ENCODE measurements at regions not wholly inside any gene's neighbourhood (a gene's known extent, or its start where the extent isn't known, plus 50 kb on each side); places are given as distances from the start of the nearest gene placed in this dataset.
A peak's percentile ranks its signal among the peaks of the same experiment; 100 is the strongest.
"Not testable (repeated sequence)": the region's sequence is repeated elsewhere in the genome, so short reads cannot be mapped to it uniquely, and the experiment has no call there.

DNA sequence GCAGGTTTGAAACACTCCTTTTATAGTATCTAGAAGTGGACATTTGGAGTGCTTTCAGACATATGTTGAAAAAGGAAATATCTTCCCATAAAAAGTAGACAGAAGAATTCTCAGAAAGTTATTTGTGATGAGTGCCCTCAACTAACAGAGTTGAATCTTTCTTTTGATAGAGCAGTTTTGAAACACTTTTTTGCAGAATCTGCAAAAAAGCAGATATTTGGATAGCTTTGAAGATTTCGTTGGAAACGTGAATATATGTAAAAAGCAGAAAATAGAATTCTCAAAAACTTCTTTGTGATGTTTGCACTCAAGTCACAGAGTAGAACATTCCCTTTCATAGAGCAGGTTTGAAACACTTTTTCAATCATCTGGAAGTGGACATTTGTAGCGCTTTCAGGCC lies 676.4 kb upstream of the ZNF337 start:
- DNase-seq, result not testable (repeated sequence)

DNA sequence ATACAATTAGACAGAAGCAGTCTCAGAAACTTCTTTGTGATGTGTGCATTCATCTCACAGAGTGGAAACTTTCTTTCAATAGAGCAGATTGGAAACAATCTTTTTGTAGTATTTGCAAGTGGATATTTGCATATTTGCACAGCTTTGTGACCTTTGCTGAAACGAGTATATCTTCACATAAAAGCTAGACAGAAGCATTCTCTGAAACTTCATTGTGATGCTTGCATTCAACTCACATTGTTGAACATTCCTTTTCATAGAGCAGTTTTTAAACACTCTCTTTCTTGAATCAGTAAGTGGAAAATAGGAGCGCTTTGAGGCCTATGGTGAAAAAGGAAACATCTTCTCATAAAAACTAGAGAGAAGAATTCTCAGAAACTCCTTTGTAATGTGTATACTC lies 657.9 kb upstream of the ZNF337 start:
- DNase-seq, result no peak

DNA sequence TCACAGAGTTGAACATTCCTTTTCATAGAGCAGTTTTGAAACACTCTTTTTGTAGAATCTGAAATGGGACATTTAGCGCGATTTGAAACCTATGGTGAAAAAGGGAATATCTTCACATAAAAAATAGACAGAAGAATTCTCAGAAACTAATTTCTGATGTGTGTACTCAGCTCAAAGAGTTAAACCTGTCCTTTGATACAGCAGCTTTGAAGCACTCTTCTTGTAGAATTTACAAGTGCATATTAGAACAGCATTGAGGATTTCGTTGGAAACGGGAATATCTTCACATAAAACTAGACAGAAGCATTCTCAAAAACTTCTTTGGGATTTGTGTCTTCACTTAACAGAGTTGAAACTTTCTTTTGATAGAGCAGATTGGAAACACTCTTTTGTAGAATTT lies 650.7 kb upstream of the ZNF337 start:
- DNase-seq, result no peak

DNA sequence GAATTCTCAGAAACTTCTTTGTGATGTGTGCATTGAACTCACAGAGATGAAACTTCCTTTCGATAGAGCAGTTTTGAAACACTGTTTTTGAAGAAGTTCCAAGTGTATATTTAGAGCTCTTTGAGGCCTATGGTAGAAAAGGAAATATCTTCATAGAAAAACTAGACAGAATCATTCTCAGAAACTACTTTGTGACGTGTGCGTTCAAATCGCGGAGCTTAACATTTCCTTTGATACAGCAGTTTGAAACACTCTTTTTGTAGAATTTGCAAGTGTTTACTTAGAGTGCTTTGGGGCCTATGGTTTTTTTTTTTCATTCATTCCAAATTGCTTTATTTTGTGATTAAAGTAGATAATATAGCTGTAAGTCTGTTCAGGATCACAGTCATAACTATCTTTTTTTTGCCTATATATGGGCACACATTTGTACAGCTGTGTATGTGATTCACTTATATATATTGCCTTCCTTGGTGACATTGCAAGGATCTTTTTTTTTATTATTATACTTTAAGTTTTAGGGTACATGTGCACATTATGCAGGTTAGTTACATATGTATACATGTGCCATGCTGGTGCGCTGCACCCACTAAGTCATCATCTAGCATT lies 643.9 kb upstream of the ZNF337 start:
- peak; percentile 32 for DNase-seq

DNA sequence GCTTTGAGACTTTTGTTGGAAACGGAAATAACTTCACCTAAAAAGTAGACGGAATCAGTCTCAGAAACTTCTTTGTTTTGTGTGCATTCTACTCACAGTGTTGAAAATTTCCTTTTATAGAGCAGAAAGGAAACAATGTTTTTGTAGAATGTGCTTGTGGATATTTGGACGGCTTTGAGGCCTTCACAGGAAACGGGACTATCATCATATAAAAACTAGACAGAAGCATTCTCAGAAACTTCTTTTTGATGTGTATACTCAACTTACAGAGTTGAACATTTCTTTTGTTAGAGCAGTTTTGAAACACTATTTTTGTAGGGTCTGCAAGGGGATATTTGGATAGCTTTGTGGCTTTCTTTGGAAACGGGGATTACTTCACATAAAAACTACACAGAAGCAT lies 627.5 kb upstream of the ZNF337 start:
- DNase-seq, result peak; percentile 13

DNA sequence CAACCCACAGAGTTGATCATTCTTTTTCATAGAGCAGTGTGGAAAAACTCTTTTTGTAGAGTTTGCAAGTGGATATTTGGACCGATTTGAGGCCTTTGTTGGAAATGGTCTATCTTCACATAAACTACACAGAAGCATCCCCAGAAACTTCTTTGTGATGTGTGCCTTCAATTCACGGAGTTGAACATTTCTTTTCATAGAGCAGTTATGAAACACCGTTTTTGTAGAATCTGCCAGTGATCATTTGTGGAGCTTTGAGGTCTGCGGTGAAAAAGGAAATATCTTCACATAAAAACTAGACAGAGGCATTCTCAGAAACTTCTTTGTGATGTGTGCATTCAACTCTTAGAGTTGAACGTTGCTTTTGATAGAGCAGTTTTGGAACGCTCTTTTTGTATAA lies 618.4 kb upstream of the ZNF337 start:
- no peak for DNase-seq

DNA sequence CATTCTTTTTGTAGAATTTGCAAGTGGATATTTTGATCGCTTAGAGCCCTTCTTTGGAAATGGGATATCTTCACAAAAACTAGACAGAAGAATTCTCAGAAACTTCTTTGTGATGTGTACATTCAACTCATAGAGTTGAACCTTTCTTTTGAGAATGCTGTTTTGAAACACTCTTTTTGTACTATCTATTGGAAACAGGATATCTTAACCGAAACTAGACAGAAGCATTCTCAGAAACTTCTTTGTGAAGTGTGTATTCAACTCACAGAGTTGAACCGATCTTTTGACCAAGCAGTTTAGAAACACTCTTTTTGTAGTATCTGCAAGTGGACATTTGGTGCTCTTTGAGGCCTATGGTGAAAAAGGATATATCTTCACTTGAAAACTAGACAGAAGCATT lies 613.1 kb upstream of the ZNF337 start:
- not testable (repeated sequence) for DNase-seq

DNA sequence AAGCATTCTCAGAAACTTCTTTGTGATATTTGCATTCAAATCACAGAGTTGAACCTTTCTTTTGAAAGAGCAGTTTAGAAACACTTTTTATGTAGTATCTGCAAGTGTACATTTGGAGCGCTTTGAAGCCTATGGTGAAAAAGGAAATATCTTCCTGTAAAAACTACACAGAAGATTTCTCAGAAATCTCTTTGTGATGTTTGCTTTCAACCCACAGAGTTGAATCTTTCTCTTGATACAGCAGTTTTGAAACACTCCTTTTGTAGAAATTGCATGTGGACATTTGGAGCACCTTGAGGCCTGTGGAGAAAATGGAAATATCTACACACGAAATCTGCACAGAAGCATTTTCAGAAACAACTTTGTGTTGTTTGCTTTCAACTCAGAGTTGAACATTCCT lies 612.3 kb upstream of the ZNF337 start:
- no peak for DNase-seq

DNA sequence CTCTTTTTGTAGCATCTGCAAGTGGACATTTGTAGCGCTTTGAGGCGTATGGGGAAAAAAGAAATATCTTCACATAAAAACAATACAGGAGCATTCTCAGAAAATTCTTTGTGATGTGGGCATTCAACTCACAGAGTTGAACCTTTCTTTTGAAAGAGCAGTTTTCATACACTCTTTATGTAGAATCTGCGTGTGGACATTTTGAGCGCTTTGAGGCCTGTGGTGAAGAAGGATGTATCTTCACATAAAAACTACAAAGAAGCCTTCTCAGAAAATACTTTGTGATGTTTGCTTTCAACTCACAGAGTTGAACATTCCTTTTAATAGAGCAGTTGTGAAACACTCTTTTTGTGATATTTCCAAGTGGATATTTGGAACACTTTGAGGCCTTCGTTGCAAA lies 598.4 kb upstream of the ZNF337 start:
- DNase-seq, result no peak

DNA sequence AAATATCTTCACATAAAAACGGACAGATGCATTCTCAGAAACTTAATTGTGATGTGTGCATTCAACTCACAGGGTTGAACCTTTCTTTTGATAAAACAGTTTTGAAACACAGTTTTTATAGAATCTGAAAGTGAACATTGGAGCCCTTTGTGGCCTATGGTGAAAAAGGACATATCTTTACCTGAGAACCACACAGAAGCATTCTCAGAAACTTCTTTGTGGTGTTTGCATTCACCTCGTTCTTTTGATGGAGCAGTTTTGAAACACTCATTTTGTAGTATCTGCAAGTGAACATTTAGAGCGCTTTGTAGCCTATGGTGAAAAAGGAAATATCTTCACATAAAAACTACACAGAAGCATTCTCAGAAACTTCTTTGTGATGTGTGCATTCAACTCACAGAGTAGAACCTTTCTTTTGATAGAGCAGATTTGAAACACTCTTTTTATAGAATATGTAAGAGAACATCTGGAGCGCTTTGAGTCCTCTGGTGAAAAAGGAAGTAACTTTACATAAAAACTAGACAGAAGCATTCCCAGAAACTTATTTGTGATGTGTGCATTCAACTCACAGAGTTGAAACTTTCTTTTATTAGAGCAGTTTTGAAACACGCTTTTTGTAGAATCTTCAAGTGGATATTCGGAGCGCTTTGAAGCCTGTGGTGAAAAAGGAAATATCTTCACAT lies 591.9 kb upstream of the ZNF337 start:
- DNase-seq, result not testable (repeated sequence)

DNA sequence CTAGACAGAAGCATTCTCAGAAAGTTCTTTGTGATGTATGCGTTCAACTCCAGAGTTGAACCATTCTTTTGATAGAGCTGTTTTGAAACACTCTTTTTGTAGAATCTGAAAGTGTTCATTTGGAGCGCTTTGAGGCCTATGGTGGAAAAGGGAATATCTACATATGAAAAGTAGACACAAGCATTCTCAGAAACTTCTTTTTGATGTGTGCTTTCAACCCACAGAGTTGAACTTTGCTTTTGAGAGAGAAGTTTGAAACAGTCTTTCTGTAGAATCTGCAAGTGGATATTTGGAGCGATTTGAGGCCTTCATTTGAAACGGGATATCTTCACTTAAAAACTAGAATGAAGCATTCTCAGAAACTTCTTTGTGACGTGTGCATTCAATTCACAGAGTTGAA lies 582.6 kb upstream of the ZNF337 start:
- no peak for DNase-seq

DNA sequence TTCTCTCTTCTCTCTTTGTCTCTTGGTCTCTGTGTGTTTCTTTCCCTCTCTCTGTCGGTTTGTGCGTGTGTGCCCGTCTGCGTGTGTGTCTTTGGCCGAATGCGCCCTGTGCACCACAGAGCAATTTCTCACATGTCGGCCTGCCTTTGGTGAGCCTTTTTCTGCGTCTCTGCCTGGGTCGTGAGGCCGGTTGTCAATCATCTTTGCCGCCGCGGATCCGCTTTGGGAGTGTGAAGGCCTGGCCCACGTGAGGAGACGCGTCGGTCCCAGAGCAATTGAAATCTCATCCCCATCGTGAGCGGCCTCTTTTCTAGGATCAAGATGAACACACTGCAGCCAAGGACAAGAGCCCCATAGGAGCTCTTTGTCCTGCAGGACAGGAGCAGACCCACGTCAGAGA lies 580.7 kb upstream of the ZNF337 start:
- no peak for DNase-seq

DNA sequence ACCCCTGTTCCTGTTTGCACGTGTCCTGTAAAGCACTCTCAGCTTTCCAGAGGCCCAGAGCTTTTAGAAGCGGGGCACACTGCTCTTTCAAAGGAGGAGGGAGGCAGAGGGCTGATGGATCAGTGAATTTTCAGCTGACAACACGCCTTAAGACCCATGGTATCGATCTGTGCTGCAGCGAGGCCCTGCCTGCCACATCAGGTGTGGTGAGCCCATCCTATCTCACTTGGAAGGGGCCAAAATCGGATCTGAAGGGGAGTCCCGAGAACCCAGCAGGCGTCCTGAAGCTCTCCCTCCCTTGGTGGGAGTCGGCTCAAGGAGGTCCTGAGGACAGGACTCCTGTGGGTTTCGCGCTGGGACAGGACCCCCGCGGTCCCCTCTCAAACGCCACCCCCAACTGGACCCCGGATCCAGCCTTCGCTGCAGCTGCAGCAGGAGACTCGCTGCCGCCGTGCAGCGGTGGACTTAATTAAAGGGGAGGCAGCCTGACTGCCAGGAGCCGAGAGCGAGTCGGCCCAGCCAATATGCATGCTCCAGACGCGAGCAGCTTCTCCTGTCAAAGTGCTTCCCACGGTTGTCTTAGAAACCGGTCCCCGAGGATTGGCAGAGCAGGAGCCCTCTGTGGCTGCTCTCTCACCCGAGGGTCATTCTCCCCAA lies 580.0 kb upstream of the ZNF337 start:
- DNase-seq, result no peak

DNA sequence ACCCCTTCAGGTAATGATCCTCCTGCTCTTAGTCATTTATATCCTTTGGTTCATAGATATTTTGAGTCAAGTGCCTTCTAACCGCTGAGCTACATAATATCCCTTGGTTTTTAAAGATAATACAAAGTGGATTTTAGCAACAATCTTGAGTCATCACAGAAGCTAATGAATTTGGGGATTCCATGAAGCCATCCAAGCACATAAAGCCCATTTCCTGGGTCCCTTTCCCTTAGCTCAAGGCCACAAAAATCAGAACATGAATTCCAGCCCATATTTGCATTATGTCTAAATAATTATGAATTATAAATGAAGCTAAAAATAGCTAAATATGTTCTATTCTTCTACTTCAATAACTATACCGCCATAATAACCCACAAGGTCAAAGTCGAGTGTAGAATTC lies 572.1 kb upstream of the ZNF337 start:
- DNase-seq, result not testable (repeated sequence)

DNA sequence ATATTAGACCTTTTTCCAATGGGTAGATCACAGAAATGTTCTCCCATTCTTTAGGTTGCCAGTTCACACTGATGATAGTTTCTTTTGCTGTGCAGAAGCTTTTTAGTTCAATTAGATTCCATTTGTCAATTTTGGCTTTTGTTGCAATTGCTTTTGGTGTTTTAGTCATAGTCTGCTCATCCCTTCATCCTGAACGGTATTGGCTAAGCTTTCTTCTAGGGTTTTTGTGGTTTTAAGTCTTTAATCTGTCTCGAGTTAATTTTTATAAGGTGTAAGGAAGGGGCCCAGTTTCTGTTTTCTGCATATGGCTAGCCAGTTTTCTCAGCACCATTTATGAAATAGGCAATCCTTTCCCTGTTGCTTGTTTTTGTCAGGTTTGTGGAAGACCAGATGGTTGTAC lies 564.3 kb upstream of the ZNF337 start:
- not testable (repeated sequence) for DNase-seq

DNA sequence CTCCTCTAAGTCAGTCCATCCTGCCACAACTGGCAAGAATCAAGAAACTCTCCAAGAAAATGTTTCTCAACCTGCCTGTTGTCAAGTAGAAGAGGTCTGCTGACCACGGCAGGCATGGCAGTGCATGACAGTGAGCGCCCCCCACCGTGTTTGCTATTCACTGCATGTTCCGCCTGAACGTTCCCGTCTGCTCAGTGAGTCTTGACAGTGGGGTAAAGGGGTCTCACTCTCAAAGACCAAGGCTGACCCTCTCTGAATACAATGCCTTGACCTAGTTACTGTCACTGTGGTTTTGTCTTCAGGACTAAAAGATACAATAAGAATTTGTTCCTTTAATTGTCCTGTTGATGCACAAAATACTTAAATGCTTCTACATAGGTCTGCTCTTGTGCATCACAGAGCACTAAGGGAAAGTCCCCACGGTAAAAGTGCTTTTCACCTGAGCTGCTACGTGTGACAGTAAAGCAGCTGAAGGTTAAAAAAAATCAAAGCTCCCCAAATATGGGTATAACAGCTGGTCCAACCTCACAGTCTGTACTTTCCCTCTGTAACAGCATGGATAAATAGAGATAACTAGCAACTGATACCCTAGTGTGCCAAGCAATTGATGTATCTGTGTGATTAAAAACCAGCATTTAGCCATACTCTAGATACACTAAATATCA lies 555.8 kb upstream of the ZNF337 start:
- not testable (repeated sequence) for DNase-seq

DNA sequence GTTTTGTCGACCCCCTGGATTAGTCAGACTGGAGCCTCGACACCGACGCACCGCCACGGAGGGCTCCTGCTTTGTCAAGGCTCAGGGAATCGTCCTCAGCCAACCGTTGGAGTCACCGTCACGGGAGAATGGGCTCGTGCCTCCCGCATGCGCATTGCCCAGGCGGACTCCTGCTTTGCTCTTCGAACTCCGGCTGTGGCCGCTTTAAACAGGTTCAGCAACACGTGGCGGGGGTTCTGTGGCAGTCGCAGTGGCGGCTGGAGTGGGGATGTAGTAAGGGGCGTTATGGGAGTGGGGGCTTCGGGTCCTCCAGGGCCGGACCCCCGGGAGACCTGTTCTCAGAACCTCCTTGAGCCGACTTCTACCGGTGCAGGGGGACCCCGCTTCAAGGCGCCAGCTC lies 554.7 kb upstream of the ZNF337 start:
- DNase-seq, result not testable (repeated sequence)

DNA sequence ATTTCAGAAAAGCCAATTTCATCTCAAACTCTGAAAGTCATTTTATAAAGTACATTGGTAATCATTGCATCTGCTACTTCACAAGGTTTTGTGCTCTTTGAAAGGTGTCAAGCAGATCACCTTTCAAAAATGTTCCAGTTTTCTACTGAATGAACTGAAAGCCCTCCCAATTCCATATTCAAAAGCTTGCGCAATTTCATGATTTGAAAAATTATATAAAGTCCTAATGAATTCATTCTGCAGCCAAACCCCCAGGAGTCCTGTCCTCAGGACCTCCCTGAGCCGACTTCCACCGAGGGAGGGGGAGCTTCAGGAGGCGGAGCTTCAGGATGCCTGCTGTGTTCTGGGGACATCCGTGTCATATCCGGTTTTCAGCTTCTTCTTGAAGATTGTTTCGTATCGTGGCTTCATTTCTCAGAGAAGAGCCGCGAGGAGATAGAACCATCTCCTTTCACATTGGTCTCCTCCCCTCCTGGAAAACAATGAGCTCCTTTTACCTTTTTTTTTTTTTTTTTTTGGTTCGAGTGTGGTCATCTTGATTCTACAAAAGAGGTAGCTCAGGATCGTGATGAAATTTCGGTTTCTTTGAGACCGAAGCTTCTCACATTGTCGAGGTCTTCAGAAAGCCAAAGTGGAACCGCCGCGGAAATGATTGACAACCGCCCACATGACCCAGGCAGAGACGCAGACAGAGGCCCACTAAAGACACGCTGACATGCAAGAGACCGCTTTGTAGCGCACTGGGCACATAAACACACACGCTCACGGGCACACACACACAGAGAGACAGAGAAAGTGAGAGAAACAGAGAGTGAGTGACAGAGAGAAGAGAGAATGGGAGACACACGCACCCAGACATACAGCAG lies 553.8 kb upstream of the ZNF337 start:
- DNase-seq, result not testable (repeated sequence)

DNA sequence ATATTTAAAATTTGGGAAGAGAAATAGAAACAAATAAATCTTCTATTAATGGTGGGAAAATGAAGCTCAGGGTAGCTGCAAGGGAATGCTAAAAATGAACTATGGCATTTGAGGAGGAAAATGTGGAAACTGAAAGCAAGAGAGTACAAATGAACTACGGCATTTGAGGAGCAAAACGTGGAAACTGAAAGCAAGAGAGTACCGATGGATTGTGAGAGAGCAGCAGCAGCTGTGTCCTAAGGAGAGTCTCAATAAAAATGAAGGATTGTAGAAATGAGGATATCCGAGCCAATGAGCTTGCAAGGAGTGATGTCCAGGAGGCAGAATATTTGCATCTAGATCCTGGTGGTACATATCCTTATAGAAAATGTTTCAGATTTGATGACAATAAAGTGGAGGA lies 547.1 kb upstream of the ZNF337 start:
- no peak for DNase-seq

DNA sequence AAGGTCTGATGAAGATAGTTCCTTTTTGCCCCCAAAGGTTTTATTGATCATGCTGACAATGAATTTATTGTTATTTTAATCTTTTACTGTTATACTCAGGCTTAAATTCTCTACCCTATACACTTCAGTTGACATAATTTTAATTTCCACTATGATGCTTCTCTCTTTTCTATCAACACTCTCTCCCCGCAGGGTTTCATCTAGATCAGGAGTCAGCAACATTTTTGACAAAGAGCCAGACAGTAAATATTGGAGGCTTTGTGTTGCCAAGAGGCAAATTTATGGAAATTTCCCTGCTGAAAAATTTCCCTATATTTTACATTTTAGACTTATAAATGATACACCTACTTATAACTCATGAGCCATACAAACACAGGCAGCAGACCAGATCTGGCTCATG lies 524.0 kb upstream of the ZNF337 start:
- DNase-seq, result not testable (repeated sequence)

DNA sequence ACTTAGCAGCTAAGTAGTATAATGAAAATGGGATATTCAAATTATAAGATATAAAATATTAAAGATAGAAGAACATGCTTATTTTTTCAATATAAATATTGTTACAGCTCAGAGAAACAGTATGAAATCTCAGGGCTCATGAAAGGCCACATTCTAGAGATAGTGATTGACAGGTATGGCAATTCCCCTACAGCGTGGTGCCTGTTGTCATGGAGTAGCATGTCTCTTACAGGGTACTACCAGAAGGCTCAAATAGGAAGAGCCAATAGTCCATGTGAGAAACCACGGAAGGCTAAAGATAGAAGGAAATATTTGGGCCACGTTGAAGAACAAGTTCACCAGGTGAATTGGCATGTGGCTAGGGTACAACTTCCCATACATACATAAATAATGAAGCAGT lies 522.9 kb upstream of the ZNF337 start:
- DNase-seq, result not testable (repeated sequence)

DNA sequence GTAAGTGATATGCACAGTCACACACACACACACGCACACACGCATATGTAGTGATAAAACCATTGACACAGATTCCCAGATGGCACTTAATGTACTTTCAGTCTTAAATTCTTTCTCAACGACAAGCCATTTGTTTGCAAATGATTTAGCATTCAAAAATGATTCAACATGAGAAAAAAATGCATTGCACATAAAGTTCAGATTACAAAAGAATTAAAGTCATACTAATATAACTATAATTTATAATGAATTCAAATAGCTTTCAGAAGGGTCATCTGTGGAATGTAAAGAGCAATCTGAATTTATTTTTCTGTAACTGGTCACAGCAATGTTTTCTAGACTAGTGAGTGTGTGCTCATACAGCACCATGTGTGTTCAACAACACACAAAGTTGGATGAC lies 521.6 kb upstream of the ZNF337 start:
- DNase-seq, result no peak

DNA sequence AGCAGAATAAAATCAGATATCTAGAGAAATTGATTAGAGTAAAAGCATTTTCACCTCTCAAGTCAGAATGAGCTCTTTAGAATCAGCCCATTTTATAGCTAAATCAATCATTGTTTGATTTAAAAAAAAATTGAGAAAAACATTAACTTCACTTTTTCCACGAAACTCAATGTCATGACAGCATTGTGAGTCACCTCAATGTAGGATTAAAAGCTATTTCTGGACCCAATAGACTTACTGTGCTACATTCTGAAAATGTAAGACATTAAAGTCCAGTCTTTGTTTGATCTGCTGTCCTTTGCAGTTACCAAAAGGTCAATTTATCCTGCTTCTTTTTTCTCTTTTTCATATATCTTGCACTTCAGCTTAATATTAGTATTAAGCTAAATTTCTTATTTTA lies 519.4 kb upstream of the ZNF337 start:
- DNase-seq, result no peak
